Right atrium auricular region (tissue), 2 donors: ENCODE measurements at regions not wholly inside any gene's neighbourhood (a gene's known extent, or its start where the extent isn't known, plus 50 kb on each side); places are given as distances from the start of the nearest gene placed in this dataset.

Experiments
- DNase-seq: peaks from one replicate; pipeline ENCODE4 v3.0.0-alpha.2; 2019; ENCODE audit warnings: low spot score
- H3K27ac ChIP-seq, 2 donors: fragments of 200-600 bp; sonication (generic); 1 replicate in 1 of 2; 2 replicates in 1 of 2; pipeline ENCODE4 v1.5.1; 2016 to 2019
- H3K27me3 ChIP-seq, 2 donors: fragments of 200-600 bp; sonication (generic); one replicate each; pipeline versions ENCODE4 v1.5.1 to v1.6.0; 2017 to 2019
- H3K36me3 ChIP-seq: fragments of 200-600 bp; sonication (generic); one replicate; pipeline ENCODE4 v1.5.1; 2016
- H3K4me1 ChIP-seq, 2 donors: fragments of 200-600 bp; sonication (generic); one replicate each; pipeline versions ENCODE4 v1.5.1 to v1.6.0; 2017 to 2019
- H3K4me3 ChIP-seq, 2 donors: fragments of 200-600 bp; sonication (generic); 1 replicate in 1 of 2; 2 replicates in 1 of 2; pipeline ENCODE4 v1.5.1; 2017 to 2019; ENCODE audit warnings: mild to moderate bottlenecking in 1 of 2, moderate library complexity in 1 of 2
- H3K9me3 ChIP-seq, 2 donors: fragments of 200-600 bp; sonication (generic); one replicate each; pipeline ENCODE4 v1.5.1; 2019
- CTCF ChIP-seq, 2 donors: fragments of 200-600 bp; sonication (generic); IDR thresholded peaks; one replicate each; pipeline ENCODE4 v1.5.1; 2019; ENCODE audit warnings: antibody characterized with exemption in 2 of 2

DNA sequence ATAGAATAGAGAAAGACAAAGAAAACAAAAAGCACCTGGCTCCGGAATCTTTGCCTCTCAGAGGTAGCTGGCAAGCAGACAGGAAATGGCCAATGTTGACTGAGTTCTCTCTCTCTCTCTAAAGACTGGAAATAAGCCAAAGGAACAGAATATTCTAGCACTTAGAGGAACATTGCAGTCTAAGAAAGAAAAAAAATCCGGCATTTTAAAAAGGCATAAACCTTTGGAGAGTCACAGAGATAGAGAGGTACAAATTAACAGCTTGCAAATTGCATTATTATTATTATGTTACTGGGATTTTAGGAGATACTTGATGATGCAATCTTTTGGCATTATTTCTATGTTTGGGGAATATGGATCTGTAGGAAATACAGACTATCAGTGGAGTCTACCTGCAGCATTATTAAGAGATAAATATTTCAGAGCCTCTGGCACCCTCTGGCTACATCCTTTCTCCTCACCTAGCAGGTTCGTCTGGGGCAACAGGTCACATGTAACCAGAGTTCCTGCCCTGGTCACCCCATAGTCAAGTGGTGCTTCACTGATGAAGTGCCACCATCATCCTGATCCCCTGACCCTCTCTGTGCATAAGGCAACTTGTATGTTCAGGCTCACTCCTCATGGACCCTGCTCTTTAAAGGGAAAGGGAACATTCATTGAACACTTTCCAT is 318.9 kb upstream of the ACVR2A start:
- DNase-seq: no peak
- no peaks in the 10 kb centered on the region for H3K4me1 ChIP-seq
- H3K9me3 ChIP-seq: no peaks in the 10 kb centered on the region
- TF ChIP-seq CTCF (IDR thresholded peaks at IDR 0.05): no peak
- H3K36me3 ChIP-seq: no peaks in the 10 kb centered on the region
- H3K27ac ChIP-seq: no peak overlapping the region
- no peaks in the 10 kb centered on the region for H3K27me3 ChIP-seq
- no peak overlapping the region for H3K4me3 ChIP-seq

- TF ChIP-seq CTCF (IDR thresholded peaks at IDR 0.05): no peak
- H3K27ac ChIP-seq: no peak overlapping the region
- DNase-seq: no peak
Observed at GRCh38 chr2:147524912-147525311, 319.9 kb upstream of the ACVR2A start.

GRCh38 chr2:147523415-147523814 is 321.4 kb upstream of the ACVR2A start:
- H3K4me3 ChIP-seq: no peak overlapping the region
- no peak overlapping the region for H3K27ac ChIP-seq
- no peak for TF ChIP-seq CTCF (IDR thresholded peaks at IDR 0.05)
- H3K4me1 ChIP-seq: no peaks in the 10 kb centered on the region
- no peaks in the 10 kb centered on the region for H3K36me3 ChIP-seq
- no peak for DNase-seq
- H3K27me3 ChIP-seq: no peaks in the 10 kb centered on the region
- H3K9me3 ChIP-seq: no peaks in the 10 kb centered on the region

More at GRCh38 chr2:147524912-147525311, 319.9 kb upstream of the ACVR2A start:
- Histone ChIP-seq H3K9me3 (no peaks in the 10 kb centered on the region), H3K4me3 (no peak overlapping the region), H3K36me3 (no peaks in the 10 kb centered on the region), H3K4me1 (no peaks in the 10 kb centered on the region), H3K27me3 (no peaks in the 10 kb centered on the region)

- Histone ChIP-seq H3K4me3 (no peak overlapping the region), H3K27ac (no peak overlapping the region), H3K9me3 (no peaks in the 10 kb centered on the region), H3K4me1 (no peaks in the 10 kb centered on the region), H3K27me3 (no peaks in the 10 kb centered on the region), H3K36me3 (no peaks in the 10 kb centered on the region)
- no peak for TF ChIP-seq CTCF (IDR thresholded peaks at IDR 0.05)
- no peak for DNase-seq
Observed at GRCh38 chr2:147521936-147522335, 322.9 kb upstream of the ACVR2A start.

- H3K4me1 ChIP-seq: no peaks in the 10 kb centered on the region
- H3K4me3 ChIP-seq: no peak overlapping the region
- no peaks in the 10 kb centered on the region for H3K9me3 ChIP-seq
- no peak for DNase-seq
- H3K27ac ChIP-seq: no peak overlapping the region
- no peaks in the 10 kb centered on the region for H3K27me3 ChIP-seq
- H3K36me3 ChIP-seq: no peaks in the 10 kb centered on the region
- TF ChIP-seq CTCF (IDR thresholded peaks at IDR 0.05): no peak
Observed at GRCh38 chr2:147520817-147521216, 324.0 kb upstream of the ACVR2A start.

- Histone ChIP-seq H3K27ac (no peak overlapping the region), H3K9me3 (no peaks in the 10 kb centered on the region), H3K27me3 (no peaks in the 10 kb centered on the region), H3K4me3 (no peak overlapping the region), H3K4me1 (no peaks in the 10 kb centered on the region), H3K36me3 (no peaks in the 10 kb centered on the region)
- TF ChIP-seq CTCF (IDR thresholded peaks at IDR 0.05): no peak
- DNase-seq: no peak
Observed at GRCh38 chr2:147519178-147519577, 325.7 kb upstream of the ACVR2A start.
